H4 (cell line): ENCODE measurements at regions not wholly inside any gene's neighbourhood (a gene's known extent, or its start where the extent isn't known, plus 50 kb on each side); places are given as distances from the start of the nearest gene placed in this dataset.
"Not testable (repeated sequence)": the region's sequence is repeated elsewhere in the genome, so short reads cannot be mapped to it uniquely, and the experiment has no call there.

Experiments
- DNase-seq: peaks from one replicate; pipeline ENCODE4 v3.0.0-alpha.2; 2015; ENCODE audit warnings: low spot score

- DNase-seq: no peak
Measured at GRCh38 chr18:44541781-44542180, 138.9 kb upstream of the SETBP1 start.

GRCh38 chr18:44543387-44543786 is 137.3 kb upstream of the SETBP1 start:
- no peak for DNase-seq

DNA sequence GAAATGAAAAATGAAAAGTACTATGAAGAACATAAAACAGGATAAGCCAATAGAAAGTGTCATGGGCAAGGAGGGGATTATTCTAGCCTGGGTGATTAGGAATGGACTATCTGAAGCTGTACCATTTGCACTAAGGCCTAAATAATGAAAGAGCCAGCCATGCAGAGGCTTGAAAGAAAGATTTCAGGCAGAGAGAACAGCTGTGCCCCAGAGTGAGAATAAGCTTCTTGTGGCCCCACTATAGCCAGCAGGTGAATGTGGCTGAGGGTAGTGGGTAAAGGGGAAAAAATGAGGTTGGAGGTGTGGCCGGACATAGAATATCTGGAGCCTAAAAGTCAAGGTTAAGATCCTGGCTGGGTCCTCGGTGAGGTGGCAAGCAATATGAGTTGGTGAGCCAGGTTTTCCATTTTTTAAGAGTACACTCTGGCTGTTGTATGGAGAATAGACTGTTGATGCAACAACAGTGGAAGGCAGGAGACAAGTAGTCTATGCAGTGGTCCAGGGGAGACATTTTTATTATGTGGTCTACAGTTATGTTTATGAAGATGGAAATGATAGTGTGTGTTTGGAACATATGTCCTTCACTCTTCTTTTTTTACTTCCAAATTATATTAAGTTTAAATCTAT is 135.2 kb upstream of the SETBP1 start:
- DNase-seq: no peak

DNA sequence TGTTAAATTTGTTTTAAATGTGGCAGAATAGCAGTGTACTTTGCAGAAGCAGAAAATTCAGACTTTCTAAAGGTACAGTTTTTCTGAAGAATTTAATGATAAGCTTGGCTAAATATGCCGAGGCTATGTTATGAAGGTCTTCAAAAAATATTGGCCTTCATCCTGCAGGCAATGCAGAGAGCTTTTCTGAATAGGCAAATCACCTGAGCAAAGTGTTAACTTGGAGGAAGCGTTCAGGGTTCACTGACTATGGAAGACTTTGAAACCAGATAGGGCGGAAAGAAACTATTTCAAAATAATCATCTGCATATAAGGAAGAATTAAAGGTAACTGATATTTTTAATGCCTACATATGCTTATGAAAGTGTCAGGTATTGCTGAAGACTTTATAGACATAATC is 133.7 kb upstream of the SETBP1 start:
- DNase-seq: no peak

DNA sequence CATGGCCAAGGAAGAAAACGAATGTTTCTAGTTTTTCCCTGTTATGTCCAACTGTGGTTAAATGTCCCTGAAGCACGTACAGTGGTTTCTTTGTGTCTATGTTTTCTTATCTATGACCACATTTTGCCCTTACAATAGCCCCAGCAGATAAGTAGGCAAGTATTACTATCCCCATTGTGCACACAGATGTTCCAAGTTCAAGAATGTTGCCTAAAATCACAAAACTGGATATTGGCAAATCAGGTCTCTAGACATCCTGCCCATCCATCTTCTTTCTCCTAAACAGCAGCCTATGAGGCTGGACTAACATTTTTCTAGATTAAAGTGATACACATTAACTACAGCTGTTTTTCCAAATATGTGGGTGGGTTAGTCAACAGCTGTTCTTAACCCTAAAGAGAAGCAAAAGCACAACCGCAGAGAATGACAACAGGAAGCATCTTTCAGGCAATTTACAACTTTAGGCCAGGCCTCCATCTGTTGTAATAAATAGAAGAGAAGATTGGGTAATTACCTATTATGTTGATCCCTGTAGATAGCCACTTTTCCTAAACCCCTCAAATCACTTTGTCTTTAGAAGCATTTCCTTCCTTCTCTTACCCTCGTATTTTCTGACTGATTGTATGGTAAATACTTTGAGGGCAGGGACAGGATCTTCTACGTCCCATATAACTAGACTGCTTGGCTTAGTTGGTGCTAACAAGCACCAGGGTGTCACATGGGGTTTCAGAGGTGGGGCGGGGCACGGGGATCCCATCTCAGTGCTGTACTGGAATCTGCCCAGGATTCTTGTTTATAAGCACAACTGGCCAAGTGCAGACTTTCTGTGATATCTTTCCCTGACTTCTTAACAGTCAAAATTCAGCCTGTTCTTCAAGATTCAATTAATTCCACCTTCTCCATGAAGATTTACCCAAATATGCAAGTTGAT is 132.1 kb upstream of the SETBP1 start:
- no peak for DNase-seq

DNA sequence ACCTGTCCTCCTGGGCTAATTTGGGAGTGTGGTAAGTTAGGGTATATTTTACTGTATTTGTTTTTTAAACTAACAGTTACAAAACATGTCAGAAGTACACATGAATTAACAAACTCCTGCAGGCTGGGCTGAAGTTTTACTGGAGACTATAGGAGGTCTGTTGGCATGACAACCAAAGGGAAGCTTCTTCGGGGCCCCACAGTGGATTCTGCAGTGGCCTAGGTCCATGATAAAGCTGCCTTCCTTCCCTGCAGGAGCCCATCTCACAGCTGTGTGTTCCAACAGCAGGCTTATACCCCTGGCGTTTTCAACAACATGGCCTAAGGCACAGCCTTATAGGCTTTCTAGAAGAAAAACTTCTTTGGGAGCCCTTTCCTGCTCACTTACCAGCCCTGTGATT is 128.0 kb upstream of the SETBP1 start:
- no peak for DNase-seq

- DNase-seq: no peak
Measured at GRCh38 chr18:44556296-44556695, 124.4 kb upstream of the SETBP1 start.

DNA sequence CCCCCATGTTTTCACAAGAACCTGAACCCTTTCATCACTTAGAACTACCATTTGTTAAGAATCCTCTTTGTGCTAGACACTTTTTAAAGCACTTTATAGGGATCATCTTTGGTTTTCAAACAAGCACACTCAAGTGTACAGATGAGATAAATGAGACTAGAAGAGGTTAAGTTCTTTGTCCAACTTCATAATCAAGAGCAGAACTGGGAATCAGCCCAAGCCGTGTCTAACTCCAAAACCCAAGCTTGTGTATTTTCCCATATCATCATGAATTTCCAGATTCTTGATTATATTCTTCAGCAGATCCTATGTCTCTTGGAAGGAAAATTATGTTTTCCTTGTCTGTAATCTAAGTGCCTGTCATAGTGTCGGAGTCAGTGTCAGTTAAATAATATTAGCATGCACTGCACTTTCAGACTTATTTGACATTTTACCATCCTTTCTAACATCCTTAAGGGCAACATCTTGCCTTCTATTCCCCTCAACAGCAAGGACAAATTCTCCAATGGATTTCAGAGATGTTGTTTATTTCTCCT is 123.0 kb upstream of the SETBP1 start:
- no peak for DNase-seq

GRCh38 chr18:44558767-44559166 is 121.9 kb upstream of the SETBP1 start:
- DNase-seq: no peak

DNA sequence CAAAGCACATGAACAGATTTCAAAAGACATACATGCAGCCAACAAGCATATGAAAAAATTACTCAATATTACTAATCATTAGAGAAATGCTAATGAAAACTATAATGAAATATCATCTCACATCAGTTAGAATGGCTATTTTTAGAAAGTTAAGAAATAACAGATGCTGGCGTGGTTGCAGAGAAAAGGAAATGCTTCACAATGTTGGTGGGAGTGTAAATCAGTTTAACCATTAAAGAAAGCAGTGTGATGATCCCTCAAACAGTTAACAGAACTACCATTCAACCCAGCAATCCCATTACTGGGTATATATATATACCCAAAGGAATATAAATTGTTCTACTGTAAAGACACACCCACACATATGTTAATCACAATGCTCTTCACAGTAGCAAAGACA is 117.7 kb upstream of the SETBP1 start:
- DNase-seq: no peak

DNA sequence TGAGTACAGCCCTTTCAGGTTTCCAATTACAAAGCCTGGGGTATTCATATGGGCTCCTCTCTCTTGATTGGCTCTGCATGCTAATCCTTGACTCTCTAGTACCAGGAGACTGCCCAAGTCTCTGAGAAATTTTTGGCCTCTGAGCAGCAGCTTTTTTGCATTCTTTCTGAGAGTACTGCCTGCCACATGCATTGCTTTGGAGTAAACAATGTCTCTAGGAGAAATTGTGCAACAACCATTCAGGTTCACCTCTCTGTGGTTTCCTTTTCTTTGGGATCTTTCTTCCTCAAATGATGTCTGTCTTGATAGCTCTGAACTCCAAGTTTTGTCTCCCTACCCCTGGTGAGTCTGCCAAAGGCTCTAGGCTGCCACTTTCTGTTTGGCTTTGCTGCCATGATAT is 115.8 kb upstream of the SETBP1 start:
- DNase-seq: peak; percentile 65

- no peak for DNase-seq
Measured at GRCh38 chr18:44568342-44568741, 112.3 kb upstream of the SETBP1 start.

DNA sequence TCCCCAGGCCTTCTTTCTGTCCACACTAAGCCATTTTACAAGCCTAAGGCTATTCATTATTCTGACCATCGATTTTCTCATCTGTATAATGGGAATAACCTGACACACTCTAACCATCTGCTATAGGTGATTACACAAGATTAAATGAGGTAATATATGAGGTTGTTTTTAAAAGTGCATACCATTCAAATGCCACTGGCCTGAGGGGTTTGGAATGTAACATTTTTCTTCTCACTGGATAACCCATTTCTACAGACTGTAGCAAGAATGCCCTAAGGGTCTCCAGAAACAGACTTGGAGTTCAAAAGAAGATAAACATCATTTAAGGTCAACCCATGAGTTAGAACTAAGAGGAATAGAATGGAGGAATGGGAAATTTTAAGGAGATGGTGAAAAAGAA is 111.7 kb upstream of the SETBP1 start:
- no peak for DNase-seq

DNA sequence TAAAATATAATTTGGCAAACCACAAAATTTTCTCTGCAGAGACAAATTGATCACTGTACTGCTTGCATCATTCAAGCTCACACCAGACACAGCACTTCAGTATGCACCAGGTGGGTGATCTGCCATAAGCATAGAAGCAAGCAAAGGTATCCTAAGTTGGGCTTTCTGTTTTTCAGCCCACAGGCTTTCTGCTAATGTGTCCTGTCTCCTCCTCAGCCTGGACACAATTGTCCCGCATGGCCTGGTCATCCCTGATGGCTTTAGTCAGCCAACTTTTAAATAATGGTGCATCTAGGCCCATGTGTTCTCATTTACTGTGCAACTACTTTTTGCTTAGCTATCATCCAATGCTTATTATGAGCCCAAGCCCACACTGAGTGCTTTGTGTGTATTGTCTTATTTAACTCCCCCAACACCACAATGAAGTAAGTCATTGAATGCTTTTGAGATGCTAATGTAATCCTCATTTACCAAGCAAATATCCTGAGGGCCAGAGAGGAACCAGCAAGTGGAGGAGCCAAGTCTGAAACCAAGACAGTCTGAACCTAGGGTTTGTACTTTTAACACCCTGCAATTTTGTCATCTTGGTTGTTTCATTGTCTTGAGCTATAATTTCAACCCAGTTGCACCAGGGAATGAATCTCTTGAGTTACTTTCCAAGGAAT is 111.2 kb upstream of the SETBP1 start:
- no peak for DNase-seq

DNA sequence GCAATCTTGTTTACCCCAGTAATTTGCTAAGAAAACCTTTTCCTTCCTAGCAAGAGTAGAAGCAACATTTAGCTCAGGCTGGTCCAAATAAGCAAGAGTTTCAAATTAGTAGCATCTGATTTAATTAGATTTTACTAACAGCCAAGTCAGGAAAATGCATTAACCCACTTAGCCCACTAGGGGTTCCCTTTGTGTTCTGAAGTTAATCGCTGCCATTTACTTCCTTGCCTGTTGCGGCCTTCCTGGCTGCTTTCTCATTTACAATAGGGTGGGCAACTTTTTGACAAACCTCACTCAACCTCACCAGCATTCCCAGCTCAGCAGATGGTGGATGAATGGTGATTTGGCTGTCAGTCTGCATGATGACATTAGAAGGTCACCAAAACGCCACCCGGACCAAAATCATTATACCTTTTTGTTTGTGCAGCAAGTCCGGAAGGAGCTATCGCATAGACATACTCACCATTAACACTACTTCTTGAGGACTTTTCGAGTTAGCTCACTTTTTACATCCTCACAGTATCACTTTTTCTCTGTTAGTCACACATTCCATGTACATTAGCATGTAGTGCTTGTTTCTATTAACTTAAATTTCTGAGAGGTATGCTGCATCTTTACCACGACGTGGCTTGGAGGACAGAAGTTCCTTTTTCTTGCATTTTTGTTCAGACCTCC is 101.5 kb upstream of the SETBP1 start:
- peak; percentile 48 for DNase-seq

- no peak for DNase-seq
Measured at GRCh38 chr18:44579745-44580144, 100.9 kb upstream of the SETBP1 start.

DNA sequence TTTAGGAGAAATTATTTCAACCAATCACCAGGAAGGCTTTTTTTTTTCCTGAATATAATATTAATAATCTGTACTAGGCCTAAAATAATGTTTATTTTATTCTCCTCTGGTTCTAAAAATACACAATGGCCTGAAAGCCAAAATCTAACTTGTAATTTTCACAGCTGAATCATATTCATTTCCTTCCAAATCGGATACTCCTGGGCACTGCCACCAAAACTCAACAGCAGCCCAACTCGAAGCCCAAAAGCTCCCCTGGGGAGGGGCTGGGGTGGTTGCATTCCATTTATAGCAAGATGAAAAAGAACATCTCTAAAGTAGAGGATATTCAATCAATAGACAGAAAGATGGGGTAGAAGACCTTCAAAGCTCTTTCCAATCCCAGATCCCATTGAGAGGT is 100.5 kb upstream of the SETBP1 start:
- DNase-seq: no peak

GRCh38 chr18:44580782-44581181 is 99.9 kb upstream of the SETBP1 start:
- not testable (repeated sequence) for DNase-seq

DNA sequence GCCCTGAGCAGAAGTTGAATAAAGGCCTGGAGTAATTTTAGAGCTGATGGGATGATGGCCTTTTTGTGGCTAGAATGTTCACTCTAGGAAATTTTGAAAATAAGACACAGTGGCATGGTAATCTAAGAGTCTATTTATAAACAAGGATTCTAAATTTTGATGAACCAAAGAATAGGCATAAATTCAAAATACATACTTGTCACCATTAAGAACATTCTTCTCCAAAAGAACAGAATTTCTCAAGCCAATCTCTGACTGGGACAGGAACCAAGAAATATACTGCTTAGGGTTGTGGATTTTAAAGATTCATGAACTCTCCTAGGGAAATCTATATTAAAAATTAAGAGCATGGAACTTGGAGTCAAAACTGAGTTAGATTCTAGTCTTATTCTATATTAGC is 98.2 kb upstream of the SETBP1 start:
- no peak for DNase-seq

GRCh38 chr18:44584900-44585299 is 95.8 kb upstream of the SETBP1 start:
- DNase-seq: no peak

GRCh38 chr18:44586782-44587524 is 93.7 kb upstream of the SETBP1 start:
- no peak for DNase-seq
